Mesendoderm (in vitro differentiated cells): ENCODE measurements at regions not wholly inside any gene's neighbourhood (a gene's known extent, or its start where the extent isn't known, plus 50 kb on each side); places are given as distances from the start of the nearest gene placed in this dataset.

ENCODE experiments used
- DNase-seq: peaks from one replicate; pipeline ENCODE4 v3.0.0; 2013
- H2AK5ac ChIP-seq: 2 replicates; pipeline ENCODE4 v1.6.1; 2013; ENCODE audit warnings: low read length, inconsistent platforms
- H2BK120ac ChIP-seq: 2 replicates; pipeline ENCODE4 v1.6.1; 2013; ENCODE audit warnings: low read depth, mild to moderate bottlenecking, low read length, moderate library complexity, mixed read lengths
- H2BK15ac ChIP-seq: replicated peaks from 2 replicates; pipeline ENCODE4 v1.6.1; 2013; ENCODE audit warnings: low read depth, mild to moderate bottlenecking, moderate library complexity
- H2BK5ac ChIP-seq: 2 replicates; pipeline ENCODE4 v1.6.1; 2013; ENCODE audit warnings: low read length, inconsistent platforms
- H3K18ac ChIP-seq: 2 replicates; pipeline ENCODE4 v1.6.1; 2013; ENCODE audit warnings: mild to moderate bottlenecking, low read length, mixed read lengths
- H3K23ac ChIP-seq: one replicate; pipeline ENCODE4 v1.6.1; 2013; ENCODE audit warnings: low read length
- H3K27ac ChIP-seq: 2 replicates; pipeline ENCODE4 v1.5.1; 2013; ENCODE audit warnings: low read depth, mild to moderate bottlenecking, inconsistent platforms, low read length, moderate library complexity
- H3K27me3 ChIP-seq: 2 replicates; pipeline ENCODE4 v1.6.1; 2013; ENCODE audit warnings: low read length, control low read depth, mild to moderate bottlenecking, inconsistent platforms; ENCODE audit not compliant: insufficient read depth, poor library complexity
- H3K36me3 ChIP-seq: 2 replicates; pipeline ENCODE4 v1.6.1; 2013; ENCODE audit warnings: low read length, inconsistent platforms; ENCODE audit not compliant: control insufficient read depth, insufficient read depth
- H3K4ac ChIP-seq: one replicate; pipeline ENCODE4 v1.6.1; 2013; ENCODE audit warnings: low read depth, mild to moderate bottlenecking, low read length, moderate library complexity
- H3K4me1 ChIP-seq: 2 replicates; pipeline ENCODE4 v1.6.1; 2013; ENCODE audit warnings: low read depth, low read length, inconsistent platforms; ENCODE audit not compliant: control insufficient read depth
- H3K4me2 ChIP-seq: 2 replicates; pipeline ENCODE4 v1.6.1; 2013; ENCODE audit warnings: low read length
- H3K4me3 ChIP-seq: 2 replicates; pipeline ENCODE4 v1.5.1; 2013; ENCODE audit warnings: mild to moderate bottlenecking, low read length
- H3K56ac ChIP-seq: one replicate; pipeline ENCODE4 v1.6.1; 2013; ENCODE audit warnings: low read length
- H3K79me1 ChIP-seq: 2 replicates; pipeline ENCODE4 v1.6.1; 2013; ENCODE audit warnings: low read length, inconsistent platforms
- H3K79me2 ChIP-seq: 2 replicates; pipeline ENCODE4 v1.6.1; 2013; ENCODE audit warnings: mild to moderate bottlenecking, low read length; ENCODE audit not compliant: control insufficient read depth, insufficient read depth
- H3K9ac ChIP-seq: 2 replicates; pipeline ENCODE4 v1.6.1; 2013; ENCODE audit warnings: low read length, inconsistent platforms
- H4K5ac ChIP-seq: one replicate; pipeline ENCODE4 v1.6.1; 2013; ENCODE audit warnings: low read length
- H4K8ac ChIP-seq: one replicate; pipeline ENCODE4 v1.6.1; 2013; ENCODE audit warnings: low read depth, mild to moderate bottlenecking, control low read depth, low read length, moderate library complexity
- WGBS: extraction: QIAGEN DNeasy Blood & Tissue Kit; methylation state at CpG from one replicate; pipeline ENCODE4 v1.1.7; 2013; ENCODE audit warnings: low lambda C conversion rate, missing lambda C conversion rate; ENCODE audit not compliant: insufficient coverage; ENCODE audit errors: extremely low coverage; 5-methylcytosine and 5-hydroxymethylcytosine counted together

- no peaks in the 10 kb centered on the region for H3K36me3 ChIP-seq
- no peak overlapping the region for H3K23ac ChIP-seq
- no peak overlapping the region for H4K5ac ChIP-seq
- H2BK15ac ChIP-seq, result no peak overlapping the region
- H2AK5ac ChIP-seq, result no peak overlapping the region
- no peak overlapping the region for H2BK120ac ChIP-seq
- H3K79me2 ChIP-seq, result no peaks in the 10 kb centered on the region
- H3K27me3 ChIP-seq, result no peaks in the 10 kb centered on the region
- WGBS, result no CpG with 5 or more reads among the region's 2 CpGs
- H3K79me1 ChIP-seq, result no peaks in the 10 kb centered on the region
- no peak overlapping the region for H3K9ac ChIP-seq
- no peak overlapping the region for H3K56ac ChIP-seq
- H4K8ac ChIP-seq, result no peak overlapping the region
- H3K4me2 ChIP-seq, result no peak overlapping the region
- H2BK5ac ChIP-seq, result no peak overlapping the region
- no peak overlapping the region for H3K27ac ChIP-seq
- H3K4me1 ChIP-seq, result no peaks in the 10 kb centered on the region
- peak; percentile 2 for DNase-seq
- H3K4me3 ChIP-seq, result no peak overlapping the region
- no peak overlapping the region for H3K4ac ChIP-seq
- no peak overlapping the region for H3K18ac ChIP-seq
Measured at GRCh38 chr15:35308802-35309201, 223.7 kb upstream of the NANOGP8 start.

- Histone ChIP-seq H2BK15ac (no peak overlapping the region), H3K4me3 (no peak overlapping the region), H4K5ac (no peak overlapping the region), H3K79me1 (no peaks in the 10 kb centered on the region), H3K4me1 (no peaks in the 10 kb centered on the region), H3K27me3 (no peaks in the 10 kb centered on the region), H3K4me2 (no peak overlapping the region), H3K56ac (no peak overlapping the region), H2BK120ac (no peak overlapping the region), H3K23ac (no peak overlapping the region), H3K4ac (no peak overlapping the region), H3K79me2 (no peaks in the 10 kb centered on the region), H3K36me3 (no peaks in the 10 kb centered on the region), H3K27ac (no peak overlapping the region), H2BK5ac (no peak overlapping the region), H4K8ac (no peak overlapping the region), H3K9ac (no peak overlapping the region), H3K18ac (no peak overlapping the region), H2AK5ac (no peak overlapping the region)
- no peak for DNase-seq
- no CpG with 5 or more reads among the region's 1 CpG for WGBS
Measured at GRCh38 chr15:35307676-35308075, 222.6 kb upstream of the NANOGP8 start.

GRCh38 chr15:35307026-35307425 is 221.9 kb upstream of the NANOGP8 start:
- Histone ChIP-seq H3K79me2 (no peaks in the 10 kb centered on the region), H3K36me3 (no peaks in the 10 kb centered on the region), H3K18ac (no peak overlapping the region), H3K79me1 (no peaks in the 10 kb centered on the region), H2BK120ac (no peak overlapping the region), H2AK5ac (no peak overlapping the region), H3K4me2 (no peak overlapping the region), H3K4me1 (no peaks in the 10 kb centered on the region), H3K9ac (no peak overlapping the region), H3K4me3 (no peak overlapping the region), H2BK5ac (no peak overlapping the region), H4K8ac (no peak overlapping the region), H3K4ac (no peak overlapping the region), H3K27ac (no peak overlapping the region), H4K5ac (no peak overlapping the region), H2BK15ac (no peak overlapping the region), H3K23ac (no peak overlapping the region), H3K56ac (no peak overlapping the region), H3K27me3 (no peaks in the 10 kb centered on the region)
- DNase-seq, result no peak
- WGBS, result no CpG with 5 or more reads among the region's 1 CpG

- Histone ChIP-seq H3K79me2 (no peaks in the 10 kb centered on the region), H2BK15ac (no peak overlapping the region), H4K8ac (no peak overlapping the region), H3K9ac (no peak overlapping the region), H3K4me2 (no peak overlapping the region), H3K56ac (no peak overlapping the region), H3K4me3 (no peak overlapping the region), H2AK5ac (no peak overlapping the region), H3K27ac (no peak overlapping the region), H3K36me3 (no peaks in the 10 kb centered on the region), H3K79me1 (no peaks in the 10 kb centered on the region), H2BK120ac (no peak overlapping the region), H3K4ac (no peak overlapping the region), H3K18ac (no peak overlapping the region), H4K5ac (no peak overlapping the region), H3K23ac (no peak overlapping the region), H3K27me3 (no peaks in the 10 kb centered on the region), H2BK5ac (no peak overlapping the region), H3K4me1 (no peaks in the 10 kb centered on the region)
- WGBS, result no CpG with 5 or more reads among the region's 4 CpGs
- peak; percentile 38 for DNase-seq
Measured at GRCh38 chr15:35306361-35306981, 221.4 kb upstream of the NANOGP8 start.

GRCh38 chr15:35305946-35306345 is 220.9 kb upstream of the NANOGP8 start:
- Histone ChIP-seq H3K9ac (no peak overlapping the region), H4K5ac (no peak overlapping the region), H3K79me2 (no peaks in the 10 kb centered on the region), H3K27me3 (no peaks in the 10 kb centered on the region), H2BK15ac (no peak overlapping the region), H2AK5ac (no peak overlapping the region), H3K56ac (no peak overlapping the region), H3K79me1 (no peaks in the 10 kb centered on the region), H3K4me1 (no peaks in the 10 kb centered on the region), H3K27ac (no peak overlapping the region), H3K23ac (no peak overlapping the region), H3K4ac (no peak overlapping the region), H3K4me3 (no peak overlapping the region), H3K18ac (no peak overlapping the region), H2BK5ac (no peak overlapping the region), H2BK120ac (no peak overlapping the region), H4K8ac (no peak overlapping the region), H3K36me3 (no peaks in the 10 kb centered on the region), H3K4me2 (no peak overlapping the region)
- no peak for DNase-seq

- Histone ChIP-seq H3K23ac (no peak overlapping the region), H4K8ac (no peak overlapping the region), H2AK5ac (no peak overlapping the region), H2BK15ac (no peak overlapping the region), H2BK120ac (no peak overlapping the region), H3K56ac (no peak overlapping the region), H3K4me2 (no peak overlapping the region), H3K18ac (no peak overlapping the region), H2BK5ac (no peak overlapping the region), H4K5ac (no peak overlapping the region), H3K79me2 (no peaks in the 10 kb centered on the region), H3K4ac (no peak overlapping the region), H3K79me1 (no peaks in the 10 kb centered on the region), H3K27me3 (no peaks in the 10 kb centered on the region), H3K4me3 (no peak overlapping the region), H3K9ac (no peak overlapping the region), H3K4me1 (no peaks in the 10 kb centered on the region), H3K36me3 (no peaks in the 10 kb centered on the region), H3K27ac (no peak overlapping the region)
- no CpG with 5 or more reads among the region's 2 CpGs for WGBS
- DNase-seq, result no peak
Measured at GRCh38 chr15:35305031-35305550, 220.0 kb upstream of the NANOGP8 start.
